HG02852 (cell line): ENCODE measurements at regions not wholly inside any gene's neighbourhood (a gene's known extent, or its start where the extent isn't known, plus 50 kb on each side); places are given as distances from the start of the nearest gene placed in this dataset.

Experiments used
- ATAC-seq: cut with Tn5 transposase; IDR thresholded peaks from one replicate; pipeline ENCODE4 v1.9.1; 2021; ENCODE audit warnings: mild to moderate bottlenecking, moderate library complexity; ENCODE audit not compliant: unreplicated experiment

GRCh38 chr3:117490716-117491115 lies 781.1 kb downstream of the TUSC7 start:
- no peak for ATAC-seq

DNA sequence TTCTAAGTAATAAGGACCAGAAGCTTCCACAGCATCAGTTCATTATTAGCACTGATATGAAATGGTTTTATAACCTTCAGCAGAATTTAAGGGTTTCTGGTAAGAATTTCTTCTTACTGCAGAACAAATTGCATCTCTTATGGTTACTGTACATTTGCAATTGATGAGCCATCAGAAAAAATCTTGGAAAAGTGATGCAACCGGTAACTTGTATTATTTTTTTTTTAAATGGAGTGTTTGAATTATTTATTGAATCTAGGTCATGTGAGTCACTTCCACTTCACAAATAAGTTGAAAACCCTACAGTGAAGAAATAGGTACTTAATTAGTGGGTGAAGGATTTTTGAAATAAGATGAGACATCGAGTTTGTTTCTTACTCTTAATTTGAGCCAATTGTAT lies 786.0 kb downstream of the TUSC7 start:
- no peak for ATAC-seq

- no peak for ATAC-seq
Observed at GRCh38 chr3:117499189-117499870, 789.8 kb downstream of the TUSC7 start.

DNA sequence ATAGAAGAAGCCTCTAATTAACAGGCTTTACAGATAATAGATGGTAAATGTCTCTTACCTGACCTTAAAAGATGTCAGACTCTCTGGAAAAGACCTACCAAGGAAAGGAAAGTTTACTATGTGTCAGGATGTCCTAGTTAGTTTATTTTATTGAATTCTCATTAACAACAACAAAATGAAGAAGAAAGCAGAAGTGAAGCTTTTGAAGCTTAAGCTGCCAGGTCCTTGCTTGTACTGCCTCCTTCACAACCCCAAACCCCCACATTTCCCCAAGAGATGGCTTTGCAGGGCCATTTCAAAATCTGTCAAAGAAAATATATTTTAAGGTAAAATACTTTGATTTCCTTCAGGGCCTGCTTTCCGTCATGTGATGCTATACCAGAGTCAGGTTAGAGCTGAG lies 798.4 kb downstream of the TUSC7 start:
- no peak for ATAC-seq

GRCh38 chr3:117509858-117510257 lies 800.3 kb downstream of the TUSC7 start:
- ATAC-seq, result no peak

DNA sequence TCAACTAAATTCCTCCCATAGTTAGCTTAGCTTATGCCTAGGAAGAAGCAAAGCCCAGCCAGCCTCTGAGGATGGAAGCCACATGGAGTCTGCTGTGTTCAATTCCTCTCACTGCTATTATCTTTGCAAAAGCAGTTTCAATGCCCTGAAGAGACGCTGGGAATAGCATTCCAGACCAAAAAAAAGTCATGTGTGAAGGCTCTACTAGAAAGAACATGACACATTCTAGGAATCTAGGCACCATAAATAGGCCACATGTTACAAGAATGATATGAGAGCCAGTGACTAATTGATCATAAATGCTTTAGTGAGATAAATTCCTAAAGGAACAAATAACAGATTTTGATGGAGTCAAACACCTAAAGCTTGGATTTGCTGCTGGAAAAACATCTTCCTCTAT lies 800.8 kb downstream of the TUSC7 start:
- ATAC-seq, result no peak

DNA sequence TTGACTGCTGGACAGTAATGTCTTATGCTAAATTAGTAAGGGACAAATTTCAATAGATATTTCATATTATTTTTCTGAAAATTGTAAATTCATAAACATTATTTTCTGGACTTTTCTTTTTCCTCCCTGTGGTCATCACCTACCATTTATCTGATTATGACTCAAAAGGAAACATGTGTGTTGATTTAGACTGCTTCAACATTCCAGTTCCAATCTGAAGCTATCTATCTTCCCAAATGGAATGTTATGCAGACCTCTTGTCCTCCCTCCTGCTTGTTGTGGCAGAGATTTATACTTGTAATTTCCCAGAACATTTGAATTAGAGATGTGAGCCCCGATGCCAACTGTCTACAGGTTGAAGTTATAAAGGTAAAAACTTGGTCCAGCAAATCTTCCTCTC lies 803.4 kb downstream of the TUSC7 start:
- ATAC-seq, result no peak

- no peak for ATAC-seq
Observed at GRCh38 chr3:117515309-117515708, 805.7 kb downstream of the TUSC7 start.

DNA sequence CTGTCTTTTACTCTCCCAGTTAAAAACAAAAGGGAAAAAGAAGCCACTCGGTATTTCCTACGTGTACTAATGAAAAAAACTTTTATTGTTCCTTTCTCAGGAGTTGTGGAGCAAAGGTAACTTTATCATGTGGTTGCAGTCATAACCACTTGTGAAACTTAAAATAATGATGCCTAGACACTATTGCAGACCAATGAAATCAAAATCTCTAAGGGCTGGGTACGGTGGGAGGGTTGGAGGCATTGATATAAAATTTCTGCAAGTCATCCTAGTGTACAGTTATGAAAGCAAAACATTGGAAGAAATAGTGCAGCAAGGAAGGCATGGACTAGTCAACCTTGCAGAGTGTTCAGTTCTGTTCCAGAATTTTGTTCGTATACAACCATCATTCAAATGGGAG lies 808.8 kb downstream of the TUSC7 start:
- ATAC-seq, result no peak

DNA sequence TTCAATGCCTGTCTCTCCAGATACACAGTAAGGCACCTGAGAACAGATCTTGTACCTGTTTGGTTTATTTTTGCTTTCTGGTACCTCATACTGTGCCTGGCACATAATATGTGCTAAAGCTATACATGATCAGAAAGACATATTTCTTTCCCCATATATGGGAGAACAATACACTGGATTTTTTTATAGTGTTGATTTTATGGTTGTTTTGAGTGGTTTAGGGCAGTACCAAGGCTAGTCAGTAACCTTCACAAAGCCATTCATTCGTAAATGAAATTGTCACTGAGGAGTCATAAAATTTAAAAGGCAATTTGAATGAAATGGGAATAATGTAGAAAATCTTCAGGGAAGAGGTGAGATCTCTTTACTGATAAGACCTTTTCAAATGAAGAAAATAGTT lies 810.2 kb downstream of the TUSC7 start:
- no peak for ATAC-seq

DNA sequence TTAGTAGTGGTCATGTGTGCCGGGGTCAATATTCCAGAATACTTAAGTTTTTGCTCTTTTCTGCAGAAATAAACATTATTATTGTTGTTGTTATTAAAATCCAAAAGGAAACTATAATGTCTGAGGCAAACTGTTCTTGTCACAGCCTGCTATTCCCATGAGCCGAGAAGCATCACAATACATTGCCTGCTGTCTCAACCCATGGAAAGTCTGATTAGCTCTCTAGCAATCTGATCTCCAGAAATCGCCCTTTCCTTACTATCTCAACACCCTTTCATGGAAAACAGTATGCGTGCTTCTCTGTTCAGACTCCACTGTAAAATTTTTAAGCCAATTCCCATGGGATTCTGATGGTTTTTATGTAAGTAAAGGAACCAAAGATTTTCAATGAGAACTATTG lies 811.0 kb downstream of the TUSC7 start:
- no peak for ATAC-seq

DNA sequence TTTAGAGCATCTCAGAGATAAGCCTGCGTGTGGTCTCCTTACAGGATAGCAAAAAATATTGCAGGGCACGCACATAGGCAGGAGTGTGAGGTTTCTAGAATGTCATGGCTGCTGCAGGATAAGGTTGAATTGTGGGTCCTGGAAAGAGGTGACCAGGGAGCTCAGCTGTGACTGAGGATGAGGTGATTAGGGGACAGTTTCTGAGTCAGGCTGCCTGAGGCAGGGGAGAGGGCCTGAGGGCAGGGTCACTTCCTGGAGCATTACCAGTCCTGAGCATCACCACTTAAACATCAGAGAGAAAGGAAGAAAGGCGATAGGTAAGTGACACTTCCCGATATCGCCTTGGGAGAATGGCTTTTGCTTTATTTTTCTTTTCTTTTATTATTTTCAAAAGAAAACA lies 813.8 kb downstream of the TUSC7 start:
- ATAC-seq, result no peak

DNA sequence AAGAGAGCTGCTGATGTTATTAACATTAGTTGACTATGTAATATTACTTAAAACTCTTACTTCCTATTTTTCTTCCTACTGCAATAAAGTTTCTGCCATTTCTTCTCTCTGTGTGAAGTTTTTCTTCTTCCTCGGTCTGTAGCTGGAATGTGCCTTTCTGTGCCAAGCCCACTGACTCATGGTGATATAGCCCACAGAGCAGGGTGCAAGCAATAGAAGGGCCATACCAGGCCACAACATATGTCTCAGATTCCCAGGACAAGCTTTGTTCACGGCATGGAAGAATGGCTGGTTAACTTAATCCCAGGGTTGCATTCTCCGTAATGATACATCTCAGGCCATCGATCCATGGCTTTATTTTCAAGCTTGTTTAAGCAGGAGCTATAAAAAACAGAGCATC lies 815.3 kb downstream of the TUSC7 start:
- no peak for ATAC-seq

DNA sequence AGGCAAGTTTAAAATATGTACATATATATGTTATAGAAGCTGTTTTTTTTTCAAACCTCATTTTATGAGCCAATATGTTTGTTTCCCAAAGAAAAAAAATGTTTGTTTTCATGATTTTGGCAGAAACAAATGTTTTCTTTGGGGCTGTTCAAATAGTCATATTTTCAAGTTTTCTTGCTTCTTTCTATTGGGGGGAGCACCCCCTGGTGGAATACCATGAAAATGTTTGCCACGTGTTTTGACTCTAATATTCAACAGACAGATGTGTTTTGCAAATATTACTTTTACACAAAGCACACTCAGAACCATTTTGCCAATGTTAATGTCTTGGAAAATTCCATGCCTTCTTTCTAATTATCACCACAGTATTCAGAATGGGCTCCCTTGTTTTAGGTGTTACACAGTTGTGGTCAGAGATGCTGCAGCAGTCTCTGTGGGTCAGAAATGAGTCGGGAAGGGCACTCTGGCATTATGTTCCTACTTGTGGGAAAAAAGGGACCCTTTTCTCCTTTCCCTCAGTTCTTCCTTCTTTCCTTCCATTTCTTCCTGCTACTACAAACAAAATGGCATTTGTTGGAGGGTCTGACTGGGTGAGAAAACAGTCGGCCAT lies 817.0 kb downstream of the TUSC7 start:
- ATAC-seq, result no peak

- ATAC-seq, result no peak
Observed at GRCh38 chr3:117527346-117527745, 817.8 kb downstream of the TUSC7 start.

DNA sequence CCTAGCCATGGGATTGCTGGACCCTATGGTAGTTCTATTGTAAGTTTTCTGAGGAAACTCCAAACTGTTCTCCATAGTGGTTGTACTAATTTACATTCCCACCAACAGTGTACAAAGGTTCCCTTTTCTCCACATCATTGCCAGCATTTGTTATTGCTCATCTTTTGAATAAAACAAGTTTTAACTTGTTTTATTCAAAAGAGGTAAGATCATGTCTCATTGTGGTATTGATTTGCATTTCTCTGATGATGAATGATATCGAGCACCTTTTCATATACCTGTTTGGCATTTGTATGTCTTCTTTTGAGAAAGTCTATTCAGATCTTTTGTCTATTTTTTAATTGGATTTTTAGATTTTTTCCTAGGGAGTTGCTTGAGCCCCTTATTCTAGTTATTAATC lies 819.1 kb downstream of the TUSC7 start:
- no peak for ATAC-seq

DNA sequence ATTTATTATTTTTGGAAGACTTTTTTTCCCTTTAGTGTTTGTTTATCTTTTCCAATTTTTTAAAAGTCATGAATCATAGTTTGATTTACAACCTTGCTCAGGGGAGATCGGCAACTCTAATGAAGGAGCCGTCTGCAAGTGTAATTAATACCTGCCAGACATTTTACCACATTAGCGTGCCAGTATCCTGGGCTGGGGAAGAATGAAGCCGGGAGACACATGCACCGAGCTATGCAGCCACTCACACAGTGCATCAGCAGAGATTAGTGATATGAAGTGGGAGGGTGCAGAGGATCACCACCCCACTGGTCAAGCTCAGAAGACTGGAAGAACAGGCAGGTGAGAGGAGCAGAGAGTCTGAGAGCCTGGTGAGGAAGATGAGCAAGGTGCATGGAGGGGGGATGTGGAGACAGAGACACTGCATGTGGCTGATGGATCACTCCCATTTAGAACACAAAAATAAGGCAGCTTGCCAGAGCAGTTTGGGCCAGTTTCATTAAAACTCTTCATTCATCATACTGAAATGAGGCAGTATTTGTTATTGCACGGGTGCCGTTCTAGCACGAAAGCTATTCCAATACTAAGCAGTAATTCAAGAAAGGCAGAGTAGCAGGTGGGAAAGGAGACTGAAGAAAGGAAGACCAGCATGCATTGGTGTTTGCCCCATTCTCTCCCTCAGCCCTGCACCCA lies 821.6 kb downstream of the TUSC7 start:
- ATAC-seq, result no peak

DNA sequence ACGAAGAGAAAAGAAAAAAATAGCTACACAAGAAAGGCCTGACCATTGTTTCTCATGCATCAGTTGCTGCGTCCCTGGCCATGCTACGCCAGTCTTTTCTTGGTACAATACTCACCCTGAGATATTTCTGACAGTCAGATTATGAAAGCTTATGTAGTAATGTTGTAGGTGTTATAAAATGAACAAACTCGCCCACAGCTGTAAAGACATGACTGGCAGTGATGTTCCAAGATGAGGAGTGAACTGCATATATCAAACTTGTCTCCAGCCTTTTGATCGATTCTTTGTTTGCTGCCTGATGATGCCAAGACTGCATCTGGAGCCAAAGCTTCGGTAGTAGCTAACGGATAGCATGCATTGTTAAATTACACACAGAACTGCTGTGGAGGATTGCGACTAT lies 822.7 kb downstream of the TUSC7 start:
- ATAC-seq, result no peak

GRCh38 chr3:117534138-117534537 lies 824.6 kb downstream of the TUSC7 start:
- no peak for ATAC-seq

GRCh38 chr3:117536006-117536405 lies 826.4 kb downstream of the TUSC7 start:
- ATAC-seq, result no peak

DNA sequence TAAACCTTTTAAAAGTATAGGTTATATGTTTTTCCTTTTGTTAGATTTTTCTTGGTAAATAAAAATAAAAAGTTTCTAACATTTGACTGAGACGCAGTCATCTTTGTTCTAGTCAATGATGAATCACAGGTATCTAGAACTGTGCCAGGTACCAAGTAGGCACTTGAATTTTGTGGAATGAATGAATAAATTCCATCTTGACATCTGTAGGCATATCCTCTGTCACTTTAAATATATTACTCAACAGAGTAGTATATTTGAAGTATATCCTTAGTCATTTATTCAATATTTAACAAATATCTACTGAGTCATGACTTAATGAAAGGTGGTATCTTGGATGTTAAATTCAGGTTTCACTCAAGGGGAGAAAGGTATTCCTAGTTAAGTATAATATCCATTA lies 828.4 kb downstream of the TUSC7 start:
- ATAC-seq, result no peak

GRCh38 chr3:117539729-117540128 lies 830.1 kb downstream of the TUSC7 start:
- no peak for ATAC-seq
